Activated T-cell treated with anti-CD3 and anti-CD28 coated beads for 4 hours (primary cell): ENCODE measurements at regions not wholly inside any gene's neighbourhood (a gene's known extent, or its start where the extent isn't known, plus 50 kb on each side); places are given as distances from the start of the nearest gene placed in this dataset.
"Not testable (repeated sequence)": the region's sequence is repeated elsewhere in the genome, so short reads cannot be mapped to it uniquely, and the experiment has no call there.

Source experiments
- DNase-seq: peaks from one replicate; pipeline ENCODE4 v3.0.0-alpha.2; 2020

- DNase-seq = no peak
Observed at GRCh38 chr9:34907044-34907443, 51.0 kb upstream of the PHF24 start.

- DNase-seq = peak; percentile 77
Observed at GRCh38 chr9:34899535-34900158, 58.4 kb upstream of the PHF24 start.

GRCh38 chr9:34898846-34899245 lies 59.2 kb upstream of the PHF24 start:
- no peak for DNase-seq

- DNase-seq = no peak
Observed at GRCh38 chr9:34896112-34896511, 62.0 kb upstream of the PHF24 start.

GRCh38 chr9:34892886-34893285 lies 65.2 kb upstream of the PHF24 start:
- DNase-seq = no peak

GRCh38 chr9:34891386-34891785 lies 66.7 kb upstream of the PHF24 start:
- DNase-seq = no peak

GRCh38 chr9:34887841-34888240 lies 70.2 kb upstream of the PHF24 start:
- no peak for DNase-seq

- DNase-seq = no peak
Observed at GRCh38 chr9:34884747-34885189, 73.3 kb upstream of the PHF24 start.

GRCh38 chr9:34876096-34876495 lies 82.0 kb upstream of the PHF24 start:
- DNase-seq = no peak

GRCh38 chr9:34869390-34869789 lies 88.7 kb upstream of the PHF24 start:
- DNase-seq = no peak

- DNase-seq = no peak
Observed at GRCh38 chr9:34866614-34867013, 91.5 kb upstream of the PHF24 start.

- no peak for DNase-seq
Observed at GRCh38 chr9:34863426-34863825, 94.7 kb upstream of the PHF24 start.

GRCh38 chr9:34862836-34863235 lies 95.2 kb upstream of the PHF24 start:
- no peak for DNase-seq

GRCh38 chr9:34862043-34862442 lies 96.0 kb upstream of the PHF24 start:
- DNase-seq = no peak

GRCh38 chr9:34855016-34855415 lies 103.1 kb upstream of the PHF24 start:
- not testable (repeated sequence) for DNase-seq

- DNase-seq = no peak
Observed at GRCh38 chr9:34830068-34830467, 120.1 kb upstream of the CCL21 start.

- DNase-seq = no peak
Observed at GRCh38 chr9:34826999-34827538, 117.1 kb upstream of the CCL21 start.

GRCh38 chr9:34825775-34826174 lies 115.8 kb upstream of the CCL21 start:
- DNase-seq = no peak

GRCh38 chr9:34823778-34824177 lies 113.8 kb upstream of the CCL21 start:
- DNase-seq = no peak

GRCh38 chr9:34810187-34810524 lies 100.2 kb upstream of the CCL21 start:
- DNase-seq = no peak

GRCh38 chr9:34809504-34810186 lies 99.7 kb upstream of the CCL21 start:
- no peak for DNase-seq

GRCh38 chr9:34802916-34803315 lies 93.0 kb upstream of the CCL21 start:
- no peak for DNase-seq

GRCh38 chr9:34797367-34797766 lies 87.4 kb upstream of the CCL21 start:
- DNase-seq = no peak

GRCh38 chr9:34796924-34797323 lies 87.0 kb upstream of the CCL21 start:
- no peak for DNase-seq

- no peak for DNase-seq
Observed at GRCh38 chr9:34793428-34793827, 83.5 kb upstream of the CCL21 start.
